ENCODE measurements at regions not wholly inside any gene's neighbourhood (a gene's known extent, or its start where the extent isn't known, plus 50 kb on each side); places are given as distances from the start of the nearest gene placed in this dataset.

DNA sequence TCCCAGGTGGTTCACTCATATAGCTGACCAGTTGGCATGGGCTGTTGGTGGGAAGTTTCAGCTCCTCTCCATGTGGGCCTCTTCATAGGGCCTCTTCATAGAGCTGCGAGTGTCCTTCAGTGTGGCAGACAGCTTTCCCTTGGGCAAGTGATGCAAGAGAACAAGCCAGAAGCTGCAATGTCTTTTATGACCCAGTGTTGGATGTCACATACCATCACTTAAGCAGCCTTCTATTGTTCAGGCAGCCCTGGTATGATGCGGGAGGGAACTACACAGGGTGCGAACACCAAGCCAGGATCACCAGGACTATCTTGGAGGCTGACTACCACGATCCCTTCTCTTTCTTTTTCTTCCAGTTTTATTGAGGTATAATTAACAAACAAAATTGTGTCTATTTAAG lies 126.5 kb upstream of the ITGA6 start:
- Histone ChIP-seq H3K27me3 (ENCODE audit: insufficient read depth, low read length) (no peaks in the 10 kb centered on the region), H4K20me1 (ENCODE audit: insufficient read depth) (no peaks in the 10 kb centered on the region), H3K79me2 (ENCODE audit: insufficient read depth, low read length) (no peaks in the 10 kb centered on the region), H3K9me3 (ENCODE audit: control insufficient read depth in 1 of 2, insufficient read depth in 1 of 2, low read depth in 1 of 2, low read length in 2 of 2) (no peaks in the 10 kb centered on the region), H3K4me1 (ENCODE audit: control insufficient read depth in 1 of 2, insufficient read depth in 2 of 2, low read length in 2 of 2) (peaks cover 0 to 2% of the 10 kb centered on the region in 2 experiments; a peak in 1 of 4 replicates), H3K27ac (ENCODE audit: low read depth, low read length) (no peak overlapping the region), H2AFZ (ENCODE audit: low read depth, low read length, poor library complexity, severe bottlenecking) (no peak overlapping the region), H3K4me3 (replicated peaks in 1 of 2; ENCODE audit: low read depth in 1 of 2, low read length in 2 of 2) (no peak overlapping the region), H3K9ac (ENCODE audit: low read length) (no peak overlapping the region), H3K4me2 (ENCODE audit: low read length) (no peak overlapping the region), H3K36me3 (ENCODE audit: control insufficient read depth in 1 of 2, insufficient read depth in 2 of 2, low read length in 2 of 2) (no peaks in the 10 kb centered on the region), H3K9me2 (ENCODE audit: insufficient read depth) (no peaks in the 10 kb centered on the region)
- CTCF ChIA-PET, result no interaction called here
- DNase-seq (ENCODE audit: low read depth, low spot score) (no peak), ATAC-seq (no peak)
- BruUV-seq (replicated peaks), result no TSS peak
- intact Hi-C loops (cut with micrococcal nuclease), result no loop called here
- POLR2A ChIA-PET, result no interaction called here
- TF ChIP-seq FOSL1 (IDR thresholded peaks at IDR 0.05; ENCODE audit: low read depth), result no peak
- TF ChIP-seq RAD21 (IDR thresholded peaks at IDR 0.05; ENCODE audit: low read depth), result no peak
- TF ChIP-seq CEBPB (IDR thresholded peaks at IDR 0.05; ENCODE audit: low read depth), result no peak
- TF ChIP-seq, protein P1, sequence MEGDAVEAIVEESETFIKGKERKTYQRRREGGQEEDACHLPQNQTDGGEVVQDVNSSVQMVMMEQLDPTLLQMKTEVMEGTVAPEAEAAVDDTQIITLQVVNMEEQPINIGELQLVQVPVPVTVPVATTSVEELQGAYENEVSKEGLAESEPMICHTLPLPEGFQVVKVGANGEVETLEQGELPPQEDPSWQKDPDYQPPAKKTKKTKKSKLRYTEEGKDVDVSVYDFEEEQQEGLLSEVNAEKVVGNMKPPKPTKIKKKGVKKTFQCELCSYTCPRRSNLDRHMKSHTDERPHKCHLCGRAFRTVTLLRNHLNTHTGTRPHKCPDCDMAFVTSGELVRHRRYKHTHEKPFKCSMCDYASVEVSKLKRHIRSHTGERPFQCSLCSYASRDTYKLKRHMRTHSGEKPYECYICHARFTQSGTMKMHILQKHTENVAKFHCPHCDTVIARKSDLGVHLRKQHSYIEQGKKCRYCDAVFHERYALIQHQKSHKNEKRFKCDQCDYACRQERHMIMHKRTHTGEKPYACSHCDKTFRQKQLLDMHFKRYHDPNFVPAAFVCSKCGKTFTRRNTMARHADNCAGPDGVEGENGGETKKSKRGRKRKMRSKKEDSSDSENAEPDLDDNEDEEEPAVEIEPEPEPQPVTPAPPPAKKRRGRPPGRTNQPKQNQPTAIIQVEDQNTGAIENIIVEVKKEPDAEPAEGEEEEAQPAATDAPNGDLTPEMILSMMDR (IDR thresholded peaks at IDR 0.05 in 2 of 3, conservative IDR thresholded peaks at IDR 0.05 in 1 of 3; ENCODE audit: borderline replicate concordance in 1 of 3, insufficient read depth in 1 of 3, low read depth in 2 of 3, low read length in 2 of 3), result no peak
- RAD21 ChIA-PET (ENCODE audit: low non-redundant PET in 1 of 2, low total read pairs in 2 of 2, uncharacterized antibody in 2 of 2, unreplicated experiment in 2 of 2), result no interaction called here

DNA sequence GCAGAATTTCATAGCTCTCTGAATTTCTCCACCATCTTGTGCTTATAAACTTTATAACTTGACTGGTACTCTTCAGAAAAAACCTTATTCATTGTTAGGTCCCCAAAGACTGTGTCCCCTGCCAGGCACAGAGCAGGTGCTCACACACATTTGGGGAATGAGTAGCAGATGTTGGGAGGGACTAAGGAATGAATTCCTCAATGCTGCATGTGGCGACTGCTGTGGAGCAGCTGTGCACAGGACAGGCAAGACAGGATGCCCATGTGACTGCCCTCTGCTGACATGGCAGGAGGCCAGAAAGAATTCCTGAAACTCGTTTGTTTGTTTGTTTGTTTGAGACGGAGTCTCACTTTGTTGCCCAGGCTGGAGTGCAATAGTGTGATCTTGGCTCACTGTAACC lies 122.3 kb upstream of the ITGA6 start:
- no peaks in the 10 kb centered on the region for H3K9me3 ChIP-seq (ENCODE audit: control insufficient read depth in 1 of 2, insufficient read depth in 1 of 2, low read depth in 1 of 2, low read length in 2 of 2)
- POLR2A ChIA-PET, result no interaction called here
- no peaks in the 10 kb centered on the region for H3K9me2 ChIP-seq (ENCODE audit: insufficient read depth)
- peaks cover 0 to 6% of the 10 kb centered on the region in 2 experiments; a peak in 1 of 4 replicates for H3K4me1 ChIP-seq (ENCODE audit: control insufficient read depth in 1 of 2, insufficient read depth in 2 of 2, low read length in 2 of 2)
- ATAC-seq (no peak), DNase-seq (ENCODE audit: low read depth, low spot score) (no peak)
- TF ChIP-seq EGR1 (IDR thresholded peaks at IDR 0.05; ENCODE audit: low read depth) (no peak), ZNF274 (IDR thresholded peaks at IDR 0.05; ENCODE audit: low read depth, low read length) (no peak), CEBPB (IDR thresholded peaks at IDR 0.05; ENCODE audit: low read depth) (no peak)
- TF ChIP-seq, protein P2, sequence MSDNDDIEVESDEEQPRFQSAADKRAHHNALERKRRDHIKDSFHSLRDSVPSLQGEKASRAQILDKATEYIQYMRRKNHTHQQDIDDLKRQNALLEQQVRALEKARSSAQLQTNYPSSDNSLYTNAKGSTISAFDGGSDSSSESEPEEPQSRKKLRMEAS (IDR thresholded peaks at IDR 0.05), result no peak
- TF ChIP-seq, protein P3, sequence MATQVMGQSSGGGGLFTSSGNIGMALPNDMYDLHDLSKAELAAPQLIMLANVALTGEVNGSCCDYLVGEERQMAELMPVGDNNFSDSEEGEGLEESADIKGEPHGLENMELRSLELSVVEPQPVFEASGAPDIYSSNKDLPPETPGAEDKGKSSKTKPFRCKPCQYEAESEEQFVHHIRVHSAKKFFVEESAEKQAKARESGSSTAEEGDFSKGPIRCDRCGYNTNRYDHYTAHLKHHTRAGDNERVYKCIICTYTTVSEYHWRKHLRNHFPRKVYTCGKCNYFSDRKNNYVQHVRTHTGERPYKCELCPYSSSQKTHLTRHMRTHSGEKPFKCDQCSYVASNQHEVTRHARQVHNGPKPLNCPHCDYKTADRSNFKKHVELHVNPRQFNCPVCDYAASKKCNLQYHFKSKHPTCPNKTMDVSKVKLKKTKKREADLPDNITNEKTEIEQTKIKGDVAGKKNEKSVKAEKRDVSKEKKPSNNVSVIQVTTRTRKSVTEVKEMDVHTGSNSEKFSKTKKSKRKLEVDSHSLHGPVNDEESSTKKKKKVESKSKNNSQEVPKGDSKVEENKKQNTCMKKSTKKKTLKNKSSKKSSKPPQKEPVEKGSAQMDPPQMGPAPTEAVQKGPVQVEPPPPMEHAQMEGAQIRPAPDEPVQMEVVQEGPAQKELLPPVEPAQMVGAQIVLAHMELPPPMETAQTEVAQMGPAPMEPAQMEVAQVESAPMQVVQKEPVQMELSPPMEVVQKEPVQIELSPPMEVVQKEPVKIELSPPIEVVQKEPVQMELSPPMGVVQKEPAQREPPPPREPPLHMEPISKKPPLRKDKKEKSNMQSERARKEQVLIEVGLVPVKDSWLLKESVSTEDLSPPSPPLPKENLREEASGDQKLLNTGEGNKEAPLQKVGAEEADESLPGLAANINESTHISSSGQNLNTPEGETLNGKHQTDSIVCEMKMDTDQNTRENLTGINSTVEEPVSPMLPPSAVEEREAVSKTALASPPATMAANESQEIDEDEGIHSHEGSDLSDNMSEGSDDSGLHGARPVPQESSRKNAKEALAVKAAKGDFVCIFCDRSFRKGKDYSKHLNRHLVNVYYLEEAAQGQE (IDR thresholded peaks at IDR 0.05; ENCODE audit: low read depth), result no peak
- TF ChIP-seq, protein P4, sequence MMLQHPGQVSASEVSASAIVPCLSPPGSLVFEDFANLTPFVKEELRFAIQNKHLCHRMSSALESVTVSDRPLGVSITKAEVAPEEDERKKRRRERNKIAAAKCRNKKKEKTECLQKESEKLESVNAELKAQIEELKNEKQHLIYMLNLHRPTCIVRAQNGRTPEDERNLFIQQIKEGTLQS (IDR thresholded peaks at IDR 0.05), result no peak
- no peak overlapping the region for H2AFZ ChIP-seq (ENCODE audit: low read depth, low read length, poor library complexity, severe bottlenecking)
- no TSS peak for BruUV-seq (replicated peaks)
- H3K4me2 ChIP-seq (ENCODE audit: low read length), result no peak overlapping the region
- H3K79me2 ChIP-seq (ENCODE audit: insufficient read depth, low read length), result no peaks in the 10 kb centered on the region
- H3K27me3 ChIP-seq (ENCODE audit: insufficient read depth, low read length), result no peaks in the 10 kb centered on the region
- H3K9ac ChIP-seq (ENCODE audit: low read length), result no peak overlapping the region
- intact Hi-C loops (cut with micrococcal nuclease), result no loop called here
- no peaks in the 10 kb centered on the region for H4K20me1 ChIP-seq (ENCODE audit: insufficient read depth)
- H3K36me3 ChIP-seq (ENCODE audit: control insufficient read depth in 1 of 2, insufficient read depth in 2 of 2, low read length in 2 of 2), result no peaks in the 10 kb centered on the region
- H3K27ac ChIP-seq (ENCODE audit: low read depth, low read length), result no peak overlapping the region
- RAD21 ChIA-PET (ENCODE audit: low non-redundant PET in 1 of 2, low total read pairs in 2 of 2, uncharacterized antibody in 2 of 2, unreplicated experiment in 2 of 2), result no interaction called here
- no peak overlapping the region for H3K4me3 ChIP-seq (replicated peaks in 1 of 2; ENCODE audit: low read depth in 1 of 2, low read length in 2 of 2)
- CTCF ChIA-PET, result no interaction called here

All from HCT116 (cell line).